SK-N-SH (cell line): ENCODE measurements at regions not wholly inside any gene's neighbourhood (a gene's known extent, or its start where the extent isn't known, plus 50 kb on each side); places are given as distances from the start of the nearest gene placed in this dataset.

ENCODE experiments used
- CTCF ChIP-seq: fragments of 200-600 bp; sonication (generic); IDR thresholded peaks from 2 replicates; pipeline ENCODE4 v1.6.1; 2017; ENCODE audit warnings: antibody characterized with exemption, mild to moderate bottlenecking, moderate library complexity
- EP300 ChIP-seq, 2 experiments: IDR thresholded peaks; 2 replicates each; pipeline versions ENCODE4 v1.4.0 to v1.6.1; 2012; ENCODE audit warnings: borderline replicate concordance in 1 of 2, low read depth in 1 of 2, low read length in 1 of 2
- GABPA ChIP-seq: IDR thresholded peaks from 2 replicates; pipeline ENCODE4 v1.4.0; 2012; ENCODE audit warnings: low read depth, mild to moderate bottlenecking
- NRF1 ChIP-seq: IDR thresholded peaks from 2 replicates; pipeline ENCODE4 v1.6.1; 2012; ENCODE audit warnings: low read depth, mild to moderate bottlenecking, low read length
- POLR2AphosphoS5 ChIP-seq: IDR thresholded peaks from 2 replicates; pipeline ENCODE4 v1.6.1; 2012; ENCODE audit warnings: low read depth, low read length
- REST ChIP-seq: IDR thresholded peaks from 2 replicates; pipeline ENCODE4 v1.6.1; 2012; ENCODE audit warnings: mild to moderate bottlenecking, low read depth, low read length, moderate library complexity
- TAF1 ChIP-seq: IDR thresholded peaks from 2 replicates; pipeline ENCODE4 v1.6.1; 2012; ENCODE audit warnings: low read depth, mild to moderate bottlenecking, low read length, moderate library complexity, borderline replicate concordance
- USF2 ChIP-seq: fragments of 150-350 bp; IDR thresholded peaks from 2 replicates; pipeline ENCODE4 v1.6.1; 2017; ENCODE audit warnings: antibody characterized with exemption, low read length, low read depth, borderline replicate concordance
- ZBTB33 ChIP-seq: IDR thresholded peaks from 2 replicates; pipeline ENCODE4 v1.4.0; 2012; ENCODE audit warnings: low read depth, borderline replicate concordance

GRCh38 chrX:138874271-138874935 is 162.9 kb upstream of the FGF13 start:
- TF ChIP-seq REST: no peak
- no peak for TF ChIP-seq EP300 (IDR thresholded peaks at IDR 0.05; ENCODE audit: borderline replicate concordance in 1 of 2, low read depth in 1 of 2, low read length in 1 of 2)
- no peak for TF ChIP-seq USF2
- no peak for TF ChIP-seq POLR2AphosphoS5
- no peak for TF ChIP-seq CTCF
- TF ChIP-seq GABPA: no peak
- TF ChIP-seq NRF1: no peak
- TF ChIP-seq TAF1: no peak
- TF ChIP-seq ZBTB33: no peak
